NCI-H524 (cell line): ENCODE measurements at regions not wholly inside any gene's neighbourhood (a gene's known extent, or its start where the extent isn't known, plus 50 kb on each side); places are given as distances from the start of the nearest gene placed in this dataset.

ENCODE experiments used
- DNase-seq, 2 experiments: peaks; one replicate each; lab custom pipeline; 2025; lab: John Stamatoyannopoulos, UW

DNA sequence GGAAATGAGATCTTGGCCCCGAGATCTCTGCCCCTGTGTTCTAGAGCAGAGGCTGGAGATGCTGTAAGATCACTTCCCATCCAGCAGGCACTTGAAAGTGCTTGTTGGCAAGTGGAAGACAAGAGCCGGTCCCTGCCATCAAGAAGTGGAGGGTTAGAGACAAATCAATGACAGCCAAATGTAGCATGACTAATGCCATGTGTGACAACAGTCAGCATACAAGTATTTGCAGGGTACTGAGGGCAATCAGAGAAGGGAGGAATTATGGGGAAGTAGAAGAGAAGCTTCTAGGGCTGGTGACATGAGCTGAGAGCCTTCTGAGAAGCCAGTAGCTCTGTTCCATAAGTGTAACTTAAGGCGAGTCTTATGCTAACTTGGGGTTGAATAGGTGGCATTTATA lies 58.6 kb downstream of the TMEM17 start:
- no peak for DNase-seq

DNA sequence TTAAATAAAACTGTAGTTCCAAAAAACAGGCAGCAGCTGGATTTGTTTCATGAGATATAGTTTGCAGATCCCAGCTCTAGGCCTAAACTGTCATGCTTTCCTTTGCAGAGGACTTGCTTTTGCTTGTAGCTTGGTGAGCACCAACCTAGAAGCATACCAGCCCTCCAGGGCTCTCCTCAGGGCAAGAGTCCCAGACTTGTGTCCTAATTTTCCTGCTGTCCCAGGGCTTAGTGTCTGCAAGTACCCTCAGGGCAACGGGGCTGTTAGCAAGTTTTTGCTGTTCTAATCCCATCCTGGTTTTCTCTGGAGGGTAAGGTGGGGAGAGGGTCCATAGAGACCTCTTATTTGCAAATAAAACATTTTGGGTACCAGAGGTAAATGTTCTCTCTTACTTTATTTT lies 59.5 kb downstream of the TMEM17 start:
- no peak for DNase-seq

DNA sequence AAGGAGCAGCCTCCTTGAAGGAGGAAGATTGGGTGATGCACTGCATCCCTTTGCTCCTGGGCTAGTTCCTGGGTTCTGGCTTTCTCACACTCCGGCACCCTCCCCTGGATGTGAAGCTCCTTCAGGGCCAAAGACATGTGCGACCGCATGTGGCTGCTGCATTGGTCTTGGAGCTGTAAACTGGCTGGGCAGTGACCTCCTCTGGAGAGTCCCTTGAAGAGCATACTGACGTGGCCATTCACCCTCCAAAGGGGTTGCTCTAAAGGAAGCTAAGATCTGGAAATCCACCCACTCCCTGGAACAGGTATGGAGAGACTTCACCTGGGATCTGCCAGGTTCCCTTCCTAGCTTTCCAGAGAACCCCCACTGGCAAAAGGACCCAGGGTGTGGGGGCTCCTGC lies 62.1 kb downstream of the TMEM17 start:
- no peak for DNase-seq

DNA sequence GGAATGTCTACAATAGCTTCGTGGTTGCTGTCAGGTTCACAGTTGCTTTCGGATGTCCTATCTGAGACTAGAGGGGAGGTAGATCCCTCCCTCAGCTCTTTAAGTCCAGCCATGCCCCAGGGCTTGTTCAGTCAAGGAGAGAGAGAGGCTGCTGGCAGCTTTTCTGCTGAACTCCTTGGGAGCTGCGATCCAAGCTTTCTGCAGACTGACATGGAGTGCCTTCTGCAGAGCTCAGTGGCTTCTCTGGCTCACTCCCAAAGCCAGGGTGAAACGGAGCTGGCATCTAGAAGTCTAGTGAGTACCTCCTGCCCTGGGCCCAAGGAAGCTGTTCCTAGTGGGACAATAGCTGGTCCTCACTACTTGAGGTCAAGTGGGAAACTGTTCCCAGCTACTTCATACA lies 62.5 kb downstream of the TMEM17 start:
- no peak for DNase-seq

DNA sequence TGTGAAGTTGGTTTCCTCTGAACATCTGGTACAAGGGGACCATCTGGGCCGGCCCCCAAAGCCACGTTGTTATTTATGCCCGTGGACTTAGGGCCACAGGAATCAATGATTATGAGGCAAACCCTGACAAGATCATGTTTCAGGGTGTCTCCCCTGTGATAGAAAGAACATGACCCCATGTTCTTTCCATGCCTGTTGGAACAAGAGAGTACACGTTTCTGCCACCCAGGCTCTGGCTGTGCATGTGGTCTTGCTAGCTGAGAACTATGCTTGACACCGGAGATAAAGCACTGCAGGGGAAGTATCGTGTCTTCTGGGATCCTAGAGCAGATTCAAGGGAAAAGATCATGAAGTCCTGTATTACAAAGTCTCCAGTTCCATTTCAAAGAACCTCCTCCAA lies 64.2 kb downstream of the TMEM17 start:
- DNase-seq: no peak

DNA sequence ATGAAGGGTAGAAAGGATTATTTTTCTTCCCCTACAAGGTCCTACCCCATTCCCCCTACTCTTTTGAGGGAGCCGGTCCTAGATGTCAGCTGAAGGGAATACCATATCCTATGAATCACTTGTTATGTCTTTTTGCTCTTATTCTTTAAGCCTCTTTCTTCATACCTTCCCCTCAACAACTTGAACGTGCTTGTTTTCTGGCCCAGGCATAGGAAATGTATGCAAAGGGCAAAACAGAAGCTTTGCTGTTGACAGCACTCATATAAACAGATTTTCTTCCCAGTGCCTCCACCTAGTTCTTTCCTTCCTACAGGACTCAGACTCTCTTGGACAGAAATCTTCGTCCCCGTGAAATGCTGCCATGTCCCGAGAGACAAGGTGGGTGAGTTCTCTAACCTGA lies 64.6 kb downstream of the TMEM17 start:
- DNase-seq: no peak

DNA sequence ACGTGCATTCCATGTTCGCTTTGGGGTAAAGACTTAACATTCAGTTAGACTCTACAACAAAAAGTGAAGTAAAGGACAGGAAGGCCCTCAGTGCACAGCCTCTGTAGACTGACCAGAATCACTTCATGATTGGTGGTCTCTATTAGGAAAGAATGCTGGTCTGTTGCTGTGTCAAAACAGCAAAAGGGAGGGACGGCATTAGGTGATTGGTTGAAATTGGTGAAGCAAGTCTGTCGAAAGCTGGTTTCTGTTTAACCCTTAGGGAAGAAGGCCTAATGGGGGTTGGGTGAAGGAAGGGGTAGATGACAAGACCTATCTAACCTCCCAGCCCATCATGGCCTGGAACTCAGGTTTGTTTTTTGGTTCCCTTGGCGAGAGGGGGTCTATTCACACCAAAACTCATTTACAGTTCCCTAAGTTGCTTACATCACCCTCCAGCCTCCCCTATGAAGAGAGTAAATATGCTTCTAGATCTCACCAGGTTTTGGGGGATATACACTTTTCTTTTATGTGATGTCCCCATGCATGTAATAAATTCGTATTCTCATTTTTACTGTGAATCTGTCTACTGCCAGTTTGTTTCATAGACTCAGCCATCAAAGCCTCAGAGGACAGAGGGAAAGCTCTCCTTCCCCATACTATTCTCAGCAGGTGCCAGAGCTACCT lies 65.6 kb downstream of the TMEM17 start:
- DNase-seq: no peak

DNA sequence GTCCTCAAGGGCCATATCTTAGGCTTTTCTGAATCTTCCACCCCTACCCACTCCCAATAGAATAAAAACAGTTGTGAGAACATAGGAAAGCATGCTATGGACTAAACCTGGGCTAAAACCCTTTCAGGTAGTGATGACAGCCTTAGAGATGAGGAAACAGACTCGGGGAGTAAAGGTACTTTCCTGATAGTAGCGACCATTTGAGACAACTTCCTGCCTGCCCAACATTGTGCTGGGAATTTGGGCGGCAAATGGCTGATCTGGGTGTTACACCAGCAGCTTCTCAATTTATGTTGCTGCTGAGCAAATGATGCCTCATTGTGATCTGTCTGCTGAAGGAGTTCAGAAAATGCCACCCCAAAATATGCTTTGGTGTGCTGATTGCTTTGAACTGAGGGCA lies 66.6 kb downstream of the TMEM17 start:
- no peak for DNase-seq

DNA sequence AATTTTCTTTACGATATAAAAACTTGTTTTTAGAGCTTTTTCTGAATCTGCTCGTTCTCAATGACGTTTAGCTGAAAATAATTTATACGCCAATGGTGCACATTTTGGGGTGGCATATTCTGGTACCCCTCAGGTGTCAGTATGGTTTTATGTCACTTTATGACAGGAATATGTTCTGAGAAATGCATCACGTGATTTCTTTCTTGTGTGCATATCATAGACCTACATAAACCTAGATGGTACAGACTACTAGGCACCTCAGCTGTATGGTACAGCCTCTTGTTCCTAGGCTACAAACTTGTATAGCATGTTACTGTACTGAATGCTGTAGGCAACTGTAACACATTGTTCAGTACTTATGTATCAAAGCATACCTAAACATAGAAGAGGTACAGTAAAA lies 68.2 kb downstream of the TMEM17 start:
- no peak for DNase-seq

DNA sequence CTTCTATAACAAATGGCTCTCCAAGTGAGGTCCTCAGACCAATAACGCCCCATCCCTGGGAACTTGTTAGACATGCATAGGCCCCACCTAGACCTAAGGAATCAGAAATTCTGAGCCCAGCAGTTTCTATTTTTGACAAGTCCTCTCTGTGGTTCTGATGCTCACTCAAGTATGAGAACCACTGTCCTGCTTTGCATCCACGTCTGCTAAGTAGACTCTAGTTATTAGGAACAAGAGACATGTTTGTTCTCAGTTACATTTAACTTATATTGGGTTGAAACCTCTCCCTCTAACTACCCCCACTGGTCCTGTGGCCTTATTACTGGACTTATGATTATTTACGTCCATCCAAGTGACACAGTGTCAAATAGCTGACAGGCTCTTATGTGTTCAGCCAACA lies 70.3 kb downstream of the TMEM17 start:
- DNase-seq: no peak

DNA sequence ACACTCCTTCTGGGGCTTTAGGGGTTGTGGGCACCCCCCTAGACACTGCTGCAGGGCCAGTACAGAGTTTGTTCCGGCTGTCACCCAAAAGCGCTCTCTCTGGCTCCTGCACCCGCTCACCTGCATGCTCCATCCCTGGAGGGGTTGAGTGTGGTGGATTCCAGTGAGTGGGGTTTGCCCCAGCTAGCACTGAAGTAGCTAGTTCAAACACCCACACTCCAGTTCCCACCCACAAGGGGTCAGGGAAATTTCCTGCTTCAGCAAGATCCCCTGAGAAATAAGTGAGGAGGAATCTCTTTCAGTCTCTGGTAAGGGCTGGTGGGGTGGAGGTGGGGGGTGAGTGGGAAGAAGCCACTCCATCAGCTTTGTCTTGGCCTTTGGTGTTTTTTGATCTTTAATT lies 73.6 kb downstream of the TMEM17 start:
- no peak for DNase-seq

DNA sequence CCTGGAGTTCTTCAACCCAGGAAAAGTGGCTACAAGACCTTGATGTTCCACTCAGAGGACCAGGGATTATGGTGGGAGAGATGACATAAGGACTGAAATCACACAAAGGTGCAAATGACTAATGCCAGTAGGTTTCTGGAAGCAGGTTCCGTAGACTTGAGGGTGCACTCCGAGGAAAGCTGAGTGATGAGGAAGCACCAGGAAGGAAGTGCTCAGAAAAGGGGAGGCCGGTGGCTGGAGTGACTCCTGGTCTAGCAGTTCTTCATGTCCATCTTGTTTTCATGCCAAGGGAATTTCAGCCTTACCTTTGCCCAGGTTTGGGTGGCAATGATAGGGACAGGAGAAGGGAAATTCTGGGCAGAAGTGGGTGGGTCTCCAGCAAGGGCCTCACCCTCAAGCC lies 74.5 kb downstream of the TMEM17 start:
- DNase-seq: no peak

DNA sequence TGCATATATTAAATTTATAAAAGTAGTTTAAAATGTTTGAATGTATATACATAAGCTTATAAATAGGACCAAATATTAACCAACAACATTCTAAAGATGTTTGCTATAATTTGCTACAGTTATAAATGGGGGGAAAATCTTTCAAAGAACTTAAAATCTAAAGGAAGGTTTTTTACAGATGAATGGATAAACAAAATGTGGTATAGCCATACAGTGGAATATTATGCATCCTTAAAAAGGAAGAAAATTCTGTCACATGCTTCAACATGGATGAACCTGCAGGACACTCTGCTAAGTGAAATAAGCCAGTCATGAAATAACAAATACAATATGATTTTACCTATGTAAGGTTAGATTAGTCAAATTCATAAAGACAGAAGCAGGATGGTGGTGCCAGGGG lies 75.8 kb downstream of the TMEM17 start:
- no peak for DNase-seq

DNA sequence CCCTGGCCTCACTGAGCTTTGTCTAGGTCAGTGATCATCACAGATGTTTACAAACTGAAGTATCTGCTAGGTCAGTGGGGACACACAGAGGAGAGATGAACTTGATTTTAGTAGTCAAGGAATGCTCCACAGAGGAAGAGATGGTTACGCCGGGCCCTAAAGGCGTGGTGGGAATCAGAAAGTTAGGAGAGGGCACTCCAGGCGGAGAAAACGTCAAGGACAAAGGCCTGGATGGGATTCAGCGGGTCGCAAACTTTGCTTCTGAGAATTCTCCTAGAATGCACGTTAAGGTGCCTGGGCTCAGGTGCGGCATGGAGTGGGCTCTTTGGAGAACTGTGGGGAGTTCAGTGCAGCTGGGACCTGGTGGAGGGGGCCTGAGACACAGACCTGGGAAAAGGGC lies 78.8 kb downstream of the TMEM17 start:
- DNase-seq: no peak

DNA sequence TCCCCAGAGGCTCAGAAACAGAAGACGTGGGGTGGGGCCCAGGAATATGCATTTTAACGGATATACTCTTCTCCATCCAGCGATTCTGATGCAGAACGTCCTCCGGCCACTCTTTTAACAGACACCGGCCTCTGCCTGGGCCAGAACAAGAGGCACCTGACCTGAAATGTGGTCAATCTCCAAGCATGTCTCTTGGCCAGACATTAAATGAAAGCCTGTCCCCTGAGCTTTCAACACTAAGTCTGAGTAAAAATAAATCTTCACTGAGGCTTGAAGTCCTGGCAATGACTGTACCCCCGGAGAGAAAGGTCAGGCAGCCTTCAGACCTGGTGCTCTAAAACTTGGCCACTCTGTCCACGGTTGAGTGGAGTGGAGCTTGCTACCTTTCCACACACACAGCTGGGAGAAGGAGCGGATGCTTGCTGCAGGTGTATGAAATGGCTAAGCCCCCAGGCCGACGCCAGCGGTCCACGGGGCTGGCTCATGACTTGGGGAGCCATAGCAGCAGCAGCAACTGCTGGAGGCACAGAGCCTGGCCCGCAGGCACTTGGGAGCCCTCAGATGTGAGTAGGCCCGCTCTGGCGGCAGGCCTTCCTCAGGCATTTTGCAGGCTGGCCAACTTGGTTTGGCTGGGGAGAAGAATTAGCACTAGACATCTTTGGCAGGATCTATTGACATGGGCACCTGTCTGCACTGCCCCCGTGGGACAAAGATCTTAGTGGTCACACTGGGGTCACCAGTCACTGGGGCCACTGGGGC lies 79.7 kb downstream of the TMEM17 start:
- no peak for DNase-seq

DNA sequence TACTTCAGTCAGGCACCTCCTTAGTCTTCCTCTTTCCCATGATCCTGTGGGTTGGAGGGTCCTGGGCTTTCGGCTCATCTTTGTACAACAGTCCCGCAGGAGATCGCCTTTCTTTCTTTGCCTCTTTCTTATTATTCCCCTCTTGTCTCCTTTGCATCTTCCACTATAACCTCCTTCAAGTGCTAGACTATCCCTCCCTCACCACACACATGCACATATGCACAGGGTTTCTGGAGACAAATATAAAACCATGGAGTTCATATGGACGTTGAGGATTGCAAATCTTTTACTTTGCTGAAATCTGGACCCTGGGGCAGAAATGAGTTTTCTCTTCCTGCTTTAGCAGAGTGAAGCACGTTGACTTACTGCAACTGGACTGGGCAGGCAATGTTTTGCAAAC lies 80.3 kb downstream of the TMEM17 start:
- no peak for DNase-seq

DNA sequence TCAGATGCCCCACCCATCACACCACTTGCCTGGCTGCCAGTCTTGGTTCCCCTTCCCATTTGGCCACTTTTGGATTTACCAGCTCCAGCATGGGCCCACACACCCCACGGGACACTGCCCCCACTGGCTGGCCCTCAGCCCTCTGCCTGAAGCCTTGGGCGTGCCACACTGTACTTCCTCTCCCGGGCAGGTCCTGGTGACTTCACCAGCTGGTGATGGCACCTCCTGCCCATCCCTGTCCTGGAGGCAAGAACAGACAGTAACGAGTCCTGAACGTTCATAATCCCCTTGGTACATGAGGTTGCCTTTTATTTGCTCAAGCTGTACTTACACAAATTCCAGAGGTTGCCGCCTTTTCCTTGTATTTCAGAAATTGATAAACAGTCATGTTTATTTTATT lies 81.1 kb downstream of the TMEM17 start:
- DNase-seq: no peak

DNA sequence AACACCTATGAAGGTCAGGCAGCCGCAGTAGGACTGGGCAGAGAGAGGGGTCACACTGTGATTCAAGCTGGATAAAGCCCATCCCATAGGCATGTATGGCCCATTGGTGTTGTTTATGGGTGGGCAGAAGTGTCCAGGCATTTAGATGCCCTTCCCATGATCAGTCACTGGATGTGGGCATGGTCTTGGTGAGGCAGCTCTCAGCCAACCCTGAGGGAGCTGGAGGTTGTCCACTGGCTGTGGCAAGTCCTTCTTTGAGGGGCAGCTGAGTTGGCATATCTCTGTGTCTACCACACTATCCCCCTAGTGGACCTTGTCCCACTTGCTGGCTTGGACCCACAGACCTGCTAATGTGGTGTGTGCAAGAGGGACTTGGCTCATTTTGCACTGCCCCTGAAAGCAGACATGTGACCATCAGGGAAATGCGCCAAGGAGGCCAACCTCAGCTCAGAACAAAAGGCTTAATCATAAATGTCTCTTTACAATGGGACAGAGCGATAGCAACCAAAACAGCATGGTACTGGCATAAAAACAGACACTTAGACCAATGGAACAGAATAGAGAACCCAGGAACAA lies 82.0 kb downstream of the TMEM17 start:
- DNase-seq: no peak

DNA sequence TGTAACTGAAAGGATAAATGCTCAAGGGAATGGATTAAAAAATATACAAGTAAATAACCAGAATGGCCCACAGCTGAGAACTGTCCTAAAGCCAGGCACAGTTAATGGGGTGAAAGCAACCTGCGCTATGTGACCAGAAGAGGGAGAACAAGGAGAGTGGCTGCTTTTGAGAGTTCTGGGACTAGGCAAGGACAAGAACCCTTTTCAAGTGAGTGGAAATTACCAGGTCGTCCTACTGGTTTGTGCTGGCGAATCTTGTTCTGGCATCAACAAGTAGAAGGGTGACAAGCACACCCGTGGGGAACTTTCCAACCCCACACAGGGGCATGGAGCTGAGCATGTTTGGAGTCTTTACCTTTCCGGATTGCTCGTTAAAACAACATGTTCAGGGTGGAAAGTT lies 82.8 kb downstream of the TMEM17 start:
- no peak for DNase-seq

DNA sequence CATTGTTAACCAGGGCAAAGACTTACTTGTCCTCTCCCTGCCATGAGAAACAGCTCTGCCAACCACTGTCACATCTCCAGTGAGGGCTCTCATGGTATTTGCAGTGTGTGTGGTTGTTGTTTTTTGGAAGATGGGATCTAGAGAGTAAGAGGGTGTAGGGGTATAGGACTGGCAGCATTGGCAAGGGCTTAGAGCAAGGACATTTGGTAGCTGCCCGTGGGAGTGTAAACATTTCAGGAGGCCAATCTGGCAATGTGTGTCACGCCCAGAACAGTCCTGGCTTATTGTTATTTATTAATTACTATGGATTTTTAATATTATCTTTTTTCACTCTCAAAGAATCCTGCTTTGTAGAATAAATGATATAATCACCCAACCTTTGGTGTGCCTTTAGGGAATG lies 90.5 kb downstream of the TMEM17 start:
- DNase-seq: no peak

DNA sequence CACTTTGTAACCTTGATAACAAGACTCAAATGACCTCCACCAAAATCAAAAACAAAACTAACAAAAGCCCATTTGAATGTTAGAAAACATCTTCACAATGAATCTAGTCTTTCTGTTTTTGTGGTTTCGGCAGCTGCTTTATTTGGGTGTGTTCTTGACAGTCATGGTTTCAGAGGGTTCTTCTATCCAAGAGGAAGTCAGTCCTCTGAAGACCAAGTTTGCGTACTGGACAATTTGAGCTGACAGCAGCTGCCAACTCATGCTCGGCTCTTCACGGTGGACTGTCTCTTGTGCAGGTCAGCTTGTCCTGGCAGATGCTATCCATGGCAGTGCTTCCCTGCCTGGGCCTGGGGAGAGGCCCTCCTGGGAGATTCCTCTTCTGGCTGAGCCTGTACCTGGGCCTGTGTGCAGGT lies 91.0 kb downstream of the TMEM17 start:
- DNase-seq: no peak

DNA sequence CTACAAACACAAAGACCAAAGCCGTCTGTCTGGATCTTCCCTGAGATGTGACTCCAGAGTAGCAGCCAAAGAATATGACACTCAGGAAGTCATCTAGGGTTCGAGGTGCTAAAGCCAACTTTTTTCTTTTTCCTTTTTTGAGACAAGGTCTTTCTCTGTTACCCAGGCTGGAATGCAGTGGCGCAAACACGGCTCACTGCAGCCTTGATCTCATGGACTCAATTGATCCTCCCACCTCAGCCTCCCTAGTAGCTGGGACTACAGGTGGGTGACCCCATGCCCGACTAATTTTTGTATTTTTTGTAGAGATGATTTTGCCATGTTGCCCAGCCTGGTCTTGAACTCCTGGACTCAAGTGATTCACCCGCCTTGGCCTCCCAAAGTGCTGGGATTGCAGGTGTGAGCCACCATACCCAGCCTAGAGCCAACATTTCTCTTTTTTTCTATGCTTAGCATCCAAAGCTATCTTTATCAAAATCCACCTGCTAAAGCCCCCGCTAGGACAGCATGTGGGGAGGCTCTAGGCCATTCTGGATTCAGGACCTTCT lies 92.8 kb downstream of the TMEM17 start:
- no peak for DNase-seq

DNA sequence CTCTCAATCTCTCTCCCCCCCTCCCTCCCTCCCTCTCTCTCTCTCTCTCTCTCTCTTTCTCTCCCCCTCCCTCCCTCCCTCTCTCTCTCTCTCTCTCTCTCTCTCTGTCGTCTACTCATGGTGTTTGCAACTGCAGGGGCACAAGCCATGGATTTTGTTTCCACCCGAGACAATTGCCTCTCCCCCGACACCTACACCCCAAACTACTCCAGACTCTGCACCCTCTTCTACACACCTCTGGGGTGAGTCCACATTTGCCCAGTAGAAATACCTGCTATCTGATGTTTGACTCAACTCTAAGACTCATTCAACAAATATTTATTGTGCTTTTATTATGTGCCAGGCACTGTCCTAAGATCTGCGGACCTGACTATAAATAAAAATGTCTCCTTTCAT lies 93.7 kb downstream of the TMEM17 start:
- no peak for DNase-seq
